ENCODE measurements at regions not wholly inside any gene's neighbourhood (a gene's known extent, or its start where the extent isn't known, plus 50 kb on each side); places are given as distances from the start of the nearest gene placed in this dataset.
"Not testable (repeated sequence)": the region's sequence is repeated elsewhere in the genome, so short reads cannot be mapped to it uniquely, and the experiment has no call there.

DNA sequence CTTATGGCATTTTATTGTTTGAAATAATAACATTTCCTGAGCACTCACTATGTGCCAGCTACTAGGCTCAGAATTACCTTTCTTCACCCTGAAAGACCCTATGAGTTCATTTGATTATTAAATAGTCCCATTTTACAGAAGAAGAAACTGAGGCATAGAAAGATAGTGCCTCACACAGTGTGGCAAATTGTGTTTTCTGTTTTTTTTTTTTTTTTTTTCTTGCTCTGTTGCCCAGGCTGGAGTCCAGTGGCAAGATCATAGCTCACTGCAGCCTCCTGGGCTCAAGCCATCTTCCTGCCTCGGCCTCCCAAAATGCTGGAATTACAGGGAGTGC is 59.7 kb upstream of the PTPN1 start:
- Histone ChIP-seq H3F3A (ENCODE audit: low read depth) (no peaks in the 10 kb centered on the region), H3K9me3 (ENCODE audit: insufficient read depth, low read depth, low read length) (no peaks in the 10 kb centered on the region), H3K4me3 (ENCODE audit: low read length, poor library complexity, severe bottlenecking) (no peak overlapping the region), H3K9ac (ENCODE audit: low read depth, low read length, poor library complexity, severe bottlenecking) (no peak overlapping the region), H3K4me2 (ENCODE audit: low read depth, low read length, poor library complexity, severe bottlenecking) (no peak overlapping the region), H3K4me1 (ENCODE audit: insufficient read depth, low read length, poor library complexity, severe bottlenecking) (no peaks in the 10 kb centered on the region), H3K79me2 (ENCODE audit: insufficient read depth, low read length) (no peaks in the 10 kb centered on the region), H3K36me3 (ENCODE audit: insufficient read depth, low read length) (no peaks in the 10 kb centered on the region), H2AFZ (ENCODE audit: low read length) (no peak overlapping the region), H3K9me2 (replicated peaks; ENCODE audit: low read depth, low read length) (no peaks in the 10 kb centered on the region), H3K27me3 (ENCODE audit: insufficient read depth, low read length, poor library complexity, severe bottlenecking) (no peaks in the 10 kb centered on the region), H4K20me1 (ENCODE audit: insufficient read depth, low read length, poor library complexity, severe bottlenecking) (no peaks in the 10 kb centered on the region)
- TF ChIP-seq EZH2phosphoT487 (IDR thresholded peaks at IDR 0.05; ENCODE audit: borderline replicate concordance): no peak
- TF ChIP-seq, protein P1, sequence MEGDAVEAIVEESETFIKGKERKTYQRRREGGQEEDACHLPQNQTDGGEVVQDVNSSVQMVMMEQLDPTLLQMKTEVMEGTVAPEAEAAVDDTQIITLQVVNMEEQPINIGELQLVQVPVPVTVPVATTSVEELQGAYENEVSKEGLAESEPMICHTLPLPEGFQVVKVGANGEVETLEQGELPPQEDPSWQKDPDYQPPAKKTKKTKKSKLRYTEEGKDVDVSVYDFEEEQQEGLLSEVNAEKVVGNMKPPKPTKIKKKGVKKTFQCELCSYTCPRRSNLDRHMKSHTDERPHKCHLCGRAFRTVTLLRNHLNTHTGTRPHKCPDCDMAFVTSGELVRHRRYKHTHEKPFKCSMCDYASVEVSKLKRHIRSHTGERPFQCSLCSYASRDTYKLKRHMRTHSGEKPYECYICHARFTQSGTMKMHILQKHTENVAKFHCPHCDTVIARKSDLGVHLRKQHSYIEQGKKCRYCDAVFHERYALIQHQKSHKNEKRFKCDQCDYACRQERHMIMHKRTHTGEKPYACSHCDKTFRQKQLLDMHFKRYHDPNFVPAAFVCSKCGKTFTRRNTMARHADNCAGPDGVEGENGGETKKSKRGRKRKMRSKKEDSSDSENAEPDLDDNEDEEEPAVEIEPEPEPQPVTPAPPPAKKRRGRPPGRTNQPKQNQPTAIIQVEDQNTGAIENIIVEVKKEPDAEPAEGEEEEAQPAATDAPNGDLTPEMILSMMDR (conservative IDR thresholded peaks at IDR 0.05; ENCODE audit: low read length): no peak

DNA sequence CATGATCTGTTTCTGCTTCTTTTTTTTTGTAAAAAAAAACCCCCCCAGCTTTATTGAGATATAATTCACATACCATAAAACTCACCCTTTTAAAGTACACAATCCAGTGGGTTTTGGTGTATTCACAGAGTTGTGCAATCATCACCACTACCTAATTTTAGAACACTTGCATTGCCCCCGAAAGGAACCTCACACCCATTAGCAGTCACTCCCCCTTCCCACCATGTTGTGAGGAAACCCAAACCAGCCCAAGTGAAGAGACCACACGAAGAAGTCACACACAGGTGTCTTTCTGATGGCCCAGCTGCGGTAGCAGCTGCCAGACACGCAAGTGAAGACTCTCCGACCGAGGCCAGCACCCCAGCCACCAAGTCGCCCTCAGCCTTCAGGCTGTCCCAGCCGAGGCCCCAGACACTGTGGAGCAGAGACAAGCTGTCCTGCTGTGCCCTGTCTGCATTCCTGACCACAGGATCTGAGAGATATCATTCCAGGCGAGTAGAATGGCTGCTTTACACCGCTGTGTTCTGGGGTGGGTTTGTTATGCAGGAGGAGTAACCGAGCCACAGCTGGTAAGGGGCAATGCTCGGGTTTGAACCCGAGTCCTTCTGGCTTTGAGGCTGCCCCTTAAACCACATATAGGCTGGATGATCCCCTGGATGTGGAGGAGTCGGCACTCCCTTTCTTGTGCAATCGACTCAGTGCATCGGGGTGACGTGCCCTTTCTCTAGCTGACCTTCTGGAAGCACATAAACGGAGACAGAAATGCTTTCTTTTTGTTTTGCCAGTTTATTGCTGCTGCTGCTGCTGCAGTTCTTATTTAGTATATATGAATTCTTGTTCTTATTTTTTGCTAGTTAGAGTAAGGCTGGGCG is 59.1 kb upstream of the PTPN1 start:
- no peaks in the 10 kb centered on the region for H3F3A ChIP-seq (ENCODE audit: low read depth)
- H3K4me1 ChIP-seq (ENCODE audit: insufficient read depth, low read length, poor library complexity, severe bottlenecking): no peaks in the 10 kb centered on the region
- no peak overlapping the region for H3K9ac ChIP-seq (ENCODE audit: low read depth, low read length, poor library complexity, severe bottlenecking)
- H3K9me2 ChIP-seq (replicated peaks; ENCODE audit: low read depth, low read length): no peaks in the 10 kb centered on the region
- H3K79me2 ChIP-seq (ENCODE audit: insufficient read depth, low read length): no peaks in the 10 kb centered on the region
- no peaks in the 10 kb centered on the region for H4K20me1 ChIP-seq (ENCODE audit: insufficient read depth, low read length, poor library complexity, severe bottlenecking)
- no peaks in the 10 kb centered on the region for H3K9me3 ChIP-seq (ENCODE audit: insufficient read depth, low read depth, low read length)
- TF ChIP-seq, protein P1 (conservative IDR thresholded peaks at IDR 0.05; ENCODE audit: low read length): no peak
- TF ChIP-seq EZH2phosphoT487 (IDR thresholded peaks at IDR 0.05; ENCODE audit: borderline replicate concordance): no peak
- H3K27me3 ChIP-seq (ENCODE audit: insufficient read depth, low read length, poor library complexity, severe bottlenecking): no peaks in the 10 kb centered on the region
- H3K4me3 ChIP-seq (ENCODE audit: low read length, poor library complexity, severe bottlenecking): no peak overlapping the region
- H2AFZ ChIP-seq (ENCODE audit: low read length): no peak overlapping the region
- no peaks in the 10 kb centered on the region for H3K36me3 ChIP-seq (ENCODE audit: insufficient read depth, low read length)
- no peak overlapping the region for H3K4me2 ChIP-seq (ENCODE audit: low read depth, low read length, poor library complexity, severe bottlenecking)

DNA sequence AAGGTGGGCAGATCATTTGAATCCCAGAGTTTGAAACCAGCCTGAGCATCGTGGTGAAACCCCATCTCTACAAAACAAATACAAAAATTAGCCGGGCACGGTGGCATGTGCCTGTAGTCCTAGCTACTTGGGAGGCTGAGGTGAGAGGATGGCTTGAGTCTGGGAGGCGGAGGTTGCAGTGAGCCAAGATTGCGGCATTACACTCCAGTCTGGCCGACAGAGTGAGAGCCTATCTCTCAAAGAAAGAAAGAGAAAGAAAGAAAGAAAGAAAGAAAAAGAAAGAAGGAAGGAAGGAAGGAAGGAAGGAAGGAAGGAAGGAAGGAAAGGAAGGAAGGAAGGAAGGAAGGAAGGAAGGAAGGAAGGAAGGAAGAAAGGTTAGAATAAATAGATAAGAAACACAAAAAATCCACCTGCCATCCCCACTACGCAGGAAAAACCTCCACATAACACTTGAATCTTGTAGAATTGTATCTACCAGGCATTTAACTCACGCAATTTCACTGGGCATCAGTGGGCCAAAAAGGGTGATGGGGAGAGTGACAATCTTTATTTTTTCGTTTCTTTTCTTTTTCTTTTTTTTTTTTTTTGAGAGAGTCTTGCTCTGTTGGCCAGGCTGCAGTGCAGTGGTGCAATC is 58.3 kb upstream of the PTPN1 start:
- not testable (repeated sequence) for H3K4me1 ChIP-seq (ENCODE audit: insufficient read depth, low read length, poor library complexity, severe bottlenecking); H2AFZ ChIP-seq (ENCODE audit: low read length); H3K9me2 ChIP-seq (replicated peaks; ENCODE audit: low read depth, low read length); H3K9me3 ChIP-seq (ENCODE audit: insufficient read depth, low read depth, low read length); H3K79me2 ChIP-seq (ENCODE audit: insufficient read depth, low read length); H3K36me3 ChIP-seq (ENCODE audit: insufficient read depth, low read length); H3K9ac ChIP-seq (ENCODE audit: low read depth, low read length, poor library complexity, severe bottlenecking); H3K4me2 ChIP-seq (ENCODE audit: low read depth, low read length, poor library complexity, severe bottlenecking); H3F3A ChIP-seq (ENCODE audit: low read depth); H3K27me3 ChIP-seq (ENCODE audit: insufficient read depth, low read length, poor library complexity, severe bottlenecking); H4K20me1 ChIP-seq (ENCODE audit: insufficient read depth, low read length, poor library complexity, severe bottlenecking); H3K4me3 ChIP-seq (ENCODE audit: low read length, poor library complexity, severe bottlenecking)

Data from Loucy (cell line).